HG02970 (cell line): ENCODE measurements at regions not wholly inside any gene's neighbourhood (a gene's known extent, or its start where the extent isn't known, plus 50 kb on each side); places are given as distances from the start of the nearest gene placed in this dataset.

ENCODE experiments used
- ATAC-seq: cut with Tn5 transposase; IDR thresholded peaks from one replicate; pipeline ENCODE4 v1.9.1; 2021; ENCODE audit warnings: mild to moderate bottlenecking, moderate library complexity, moderate number of reproducible peaks; ENCODE audit not compliant: unreplicated experiment, low FRiP score

- ATAC-seq = no peak
These were observed 562.1 kb downstream of the BUD13 start for GRCh38 chr11:116210663-116211062.

- ATAC-seq = no peak
These were observed 563.5 kb downstream of the BUD13 start for GRCh38 chr11:116209255-116209654.

- ATAC-seq = no peak
These were observed 565.2 kb downstream of the BUD13 start for GRCh38 chr11:116207421-116208141.

GRCh38 chr11:116207019-116207418 is 565.8 kb downstream of the BUD13 start:
- ATAC-seq = no peak

- no peak for ATAC-seq
These were observed 569.9 kb downstream of the BUD13 start for GRCh38 chr11:116202922-116203321.

DNA sequence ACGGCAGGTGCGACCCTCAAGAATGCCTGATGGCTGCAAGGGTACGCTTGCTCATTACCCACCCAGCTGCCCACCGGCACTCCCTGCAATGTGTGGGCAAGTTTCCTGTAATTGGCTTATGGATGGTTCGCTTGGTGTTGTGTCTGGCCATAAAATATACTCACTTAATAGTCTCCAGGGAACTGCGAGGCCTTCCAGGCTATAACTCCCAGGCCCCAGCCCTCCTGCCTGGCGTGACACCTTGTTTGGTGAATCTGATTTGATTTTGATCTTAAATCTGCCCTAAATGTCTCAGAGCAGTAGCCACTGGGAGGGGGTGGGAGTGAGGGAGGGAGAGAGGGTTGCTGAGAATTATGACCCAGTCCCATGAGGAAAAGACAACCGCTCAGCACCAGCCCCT is 572.2 kb downstream of the BUD13 start:
- no peak for ATAC-seq

DNA sequence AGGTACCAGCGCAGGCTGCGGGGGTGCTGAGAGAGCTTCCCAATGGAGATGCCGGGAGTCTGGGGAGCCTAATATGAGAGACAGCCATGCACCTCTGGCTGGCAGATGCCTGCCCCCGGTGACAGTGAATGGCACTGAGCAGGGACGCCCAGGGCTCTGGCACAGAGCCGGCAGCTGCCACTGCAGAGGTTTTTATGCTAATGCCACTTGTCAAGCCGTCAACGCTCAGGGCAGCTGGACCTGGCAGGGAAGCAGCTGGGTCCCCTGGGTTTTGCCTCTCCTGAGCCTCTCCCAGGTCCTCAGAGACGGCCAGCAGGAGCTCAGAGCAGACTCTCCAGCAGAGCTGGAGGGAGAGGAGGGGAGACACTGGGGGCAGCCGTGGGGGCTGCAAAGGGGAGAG is 573.6 kb downstream of the BUD13 start:
- ATAC-seq = no peak

GRCh38 chr11:116194156-116194904 is 578.5 kb downstream of the BUD13 start:
- no peak for ATAC-seq

- ATAC-seq = no peak
These were observed 579.3 kb downstream of the BUD13 start for GRCh38 chr11:116193321-116194131.

GRCh38 chr11:116192509-116193210 is 580.1 kb downstream of the BUD13 start:
- no peak for ATAC-seq

GRCh38 chr11:116190861-116191260 is 581.9 kb downstream of the BUD13 start:
- ATAC-seq = no peak

- no peak for ATAC-seq
These were observed 583.2 kb downstream of the BUD13 start for GRCh38 chr11:116189408-116190170.

DNA sequence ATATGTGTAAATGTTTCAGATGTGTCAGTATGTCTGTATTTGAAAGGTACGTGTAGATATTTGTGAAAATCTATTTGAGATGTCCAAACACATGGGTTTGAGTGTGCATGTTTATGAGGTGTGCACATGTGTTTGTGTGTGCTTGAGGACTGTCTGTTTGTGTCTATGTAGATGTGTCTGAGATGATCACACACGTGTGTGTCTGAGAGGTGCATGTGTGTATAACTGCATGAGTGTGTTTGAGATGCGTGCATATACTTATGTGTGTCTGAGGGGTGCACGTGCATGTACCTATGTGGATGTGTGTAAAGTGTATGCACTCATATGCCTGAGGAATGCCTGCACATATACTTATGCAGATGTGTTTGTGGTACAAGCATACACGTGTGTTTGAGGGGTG is 584.4 kb downstream of the BUD13 start:
- ATAC-seq = no peak

DNA sequence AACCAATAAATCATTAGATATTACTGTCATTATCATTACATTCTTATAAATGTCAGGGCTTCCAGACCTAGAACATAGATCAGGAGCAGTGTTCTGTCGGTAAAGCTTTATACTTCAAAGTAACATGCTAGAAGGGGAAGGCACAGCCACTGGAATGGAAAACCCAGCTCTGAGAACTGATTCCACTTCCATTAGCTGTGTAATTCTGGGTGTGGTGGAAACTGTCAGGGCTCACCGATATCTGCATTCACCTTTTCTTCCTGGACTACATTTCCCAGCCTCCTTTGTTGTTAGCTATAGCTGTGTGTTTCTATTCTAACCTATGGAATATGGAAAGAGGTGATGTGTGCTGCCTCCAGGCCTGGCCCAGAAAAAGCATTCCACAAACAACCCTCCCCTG is 585.8 kb downstream of the BUD13 start:
- no peak for ATAC-seq

- ATAC-seq = no peak
These were observed 587.2 kb downstream of the BUD13 start for GRCh38 chr11:116185551-116185950.

- ATAC-seq = no peak
These were observed 588.0 kb downstream of the BUD13 start for GRCh38 chr11:116184763-116185162.

- ATAC-seq = no peak
These were observed 590.3 kb downstream of the BUD13 start for GRCh38 chr11:116182356-116182966.

DNA sequence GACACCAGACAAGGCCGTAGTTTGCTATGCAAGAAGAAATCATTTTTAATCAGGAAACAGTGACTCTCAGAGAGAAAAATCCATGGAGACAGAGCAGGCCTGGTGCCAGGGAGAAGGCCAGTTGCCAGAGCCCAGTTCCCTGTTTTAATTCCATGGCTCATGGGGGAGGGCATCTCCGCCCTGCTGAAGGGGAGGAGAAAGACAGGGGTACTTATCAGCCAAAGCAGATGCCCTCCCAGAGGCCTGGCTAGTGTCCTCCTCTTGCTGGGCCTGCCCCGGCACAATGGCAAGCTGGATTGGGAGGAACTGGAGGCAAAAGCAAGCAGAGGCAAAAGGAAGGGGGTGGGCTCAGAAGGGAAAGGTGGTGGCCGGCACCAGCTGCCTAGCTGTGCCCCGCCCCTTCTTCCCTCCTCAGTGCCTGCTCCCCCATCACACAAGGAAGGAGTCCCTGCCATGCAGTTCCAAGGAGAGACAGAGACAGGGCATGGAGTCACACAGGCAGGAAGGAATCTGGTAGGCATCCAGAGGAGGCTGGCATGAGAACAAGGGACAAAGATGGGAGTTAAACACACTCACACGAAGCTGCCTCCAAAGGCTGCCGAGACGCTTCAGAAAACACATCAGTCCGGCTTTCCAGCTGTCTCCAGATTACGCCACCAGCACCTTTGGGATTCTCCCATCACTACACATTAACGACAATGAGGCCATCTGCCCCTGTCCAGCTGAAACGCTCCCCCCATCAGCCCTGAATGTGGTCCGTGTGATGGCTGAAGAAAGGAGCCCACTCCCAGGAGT is 591.8 kb downstream of the BUD13 start:
- no peak for ATAC-seq

DNA sequence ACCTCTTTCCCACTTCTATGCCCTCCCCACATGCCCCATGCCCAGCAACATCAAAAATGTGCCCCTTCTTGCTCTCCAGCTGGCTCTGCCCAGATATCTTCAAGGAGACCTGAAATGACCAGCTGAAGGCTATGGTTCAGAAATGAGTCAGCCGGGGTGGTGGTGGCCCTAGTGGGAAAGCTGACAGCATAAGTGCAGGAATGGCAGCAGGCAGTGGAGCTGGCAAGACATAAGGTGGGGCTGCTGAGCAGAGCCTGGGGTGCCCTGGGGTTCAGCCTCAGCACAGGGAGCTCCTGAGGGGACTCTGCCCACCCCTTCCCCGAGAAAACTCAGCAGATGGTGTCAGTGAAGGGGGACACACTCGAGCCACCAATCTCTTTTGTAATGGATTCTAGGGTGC is 593.4 kb downstream of the BUD13 start:
- no peak for ATAC-seq
